GM19238 (cell line): ENCODE measurements at regions not wholly inside any gene's neighbourhood (a gene's known extent, or its start where the extent isn't known, plus 50 kb on each side); places are given as distances from the start of the nearest gene placed in this dataset.

Experiments used
- DNase-seq: peaks from one replicate; pipeline ENCODE4 v3.0.0; 2011; ENCODE audit warnings: low spot score; ENCODE audit not compliant: insufficient read length

GRCh38 chr11:10641912-10642697 is 51.5 kb downstream of the IRAG1 start:
- no peak for DNase-seq

GRCh38 chr11:10641177-10641911 is 52.2 kb downstream of the IRAG1 start:
- DNase-seq, result peak; percentile 46

DNA sequence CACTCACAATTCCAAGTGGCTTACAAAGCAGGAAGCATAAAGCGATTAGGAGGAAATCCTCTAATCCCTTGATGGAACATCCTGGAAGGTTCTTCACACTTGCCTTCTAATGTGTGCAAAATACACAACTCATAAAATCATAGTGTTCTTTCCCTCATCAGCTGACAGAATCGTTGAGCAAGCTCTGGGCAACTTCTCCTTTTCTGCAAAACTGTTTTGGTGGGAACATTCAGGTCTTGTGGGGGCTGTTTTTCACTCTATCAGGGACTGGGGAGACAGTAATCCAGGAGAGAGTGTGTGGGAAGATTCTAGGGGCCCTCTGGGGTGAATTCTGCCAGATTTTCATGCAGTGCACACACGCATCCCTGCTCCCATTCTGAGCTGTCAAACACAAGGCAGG is 53.2 kb downstream of the IRAG1 start:
- no peak for DNase-seq

DNA sequence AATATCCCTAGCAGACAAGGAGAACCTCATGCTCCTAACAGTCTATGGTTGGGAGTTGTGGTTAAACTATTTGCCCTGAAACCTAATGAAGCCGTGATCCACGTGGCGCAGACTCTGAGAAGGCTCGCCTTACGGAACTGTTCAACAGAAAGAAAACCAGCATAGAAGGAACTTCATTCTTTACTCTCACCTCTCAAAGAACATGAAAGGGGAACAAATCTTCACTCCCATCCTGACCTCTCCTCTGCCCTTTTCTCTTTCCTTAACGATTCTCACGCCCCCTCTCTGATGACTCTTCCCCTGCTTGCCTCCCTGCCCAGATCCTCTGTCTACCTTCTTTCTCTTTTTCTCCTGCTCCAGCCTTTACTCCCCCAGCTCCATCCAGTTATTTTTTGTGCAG is 54.2 kb downstream of the IRAG1 start:
- DNase-seq, result no peak

DNA sequence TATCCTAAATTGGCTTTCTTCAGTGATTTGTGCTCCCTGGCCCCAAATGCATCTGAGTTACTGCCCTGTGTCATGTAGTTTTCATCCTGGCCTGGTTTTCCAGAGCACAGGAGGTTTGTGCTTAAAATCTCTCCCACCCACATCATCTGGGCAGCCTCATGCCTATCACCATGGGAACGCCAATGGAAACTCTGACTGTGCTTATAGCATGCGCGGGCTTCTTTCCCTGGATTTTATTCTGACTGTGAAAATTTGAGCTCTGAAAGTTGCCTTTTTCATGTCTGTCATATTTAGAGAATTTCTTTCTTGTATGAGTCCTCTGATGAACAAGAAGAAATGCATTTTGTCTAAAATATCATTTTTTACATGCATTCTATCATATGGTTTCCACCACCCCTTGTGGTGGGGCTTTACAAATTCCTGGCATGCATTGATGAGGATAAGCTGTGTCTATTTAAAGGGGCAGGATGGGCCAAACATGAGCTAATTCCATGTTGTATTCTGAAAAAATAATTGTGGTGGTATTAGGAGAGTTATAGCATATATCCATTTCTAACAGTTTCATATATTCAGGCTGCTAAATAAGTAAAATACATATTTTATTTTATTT is 55.1 kb downstream of the IRAG1 start:
- no peak for DNase-seq

DNA sequence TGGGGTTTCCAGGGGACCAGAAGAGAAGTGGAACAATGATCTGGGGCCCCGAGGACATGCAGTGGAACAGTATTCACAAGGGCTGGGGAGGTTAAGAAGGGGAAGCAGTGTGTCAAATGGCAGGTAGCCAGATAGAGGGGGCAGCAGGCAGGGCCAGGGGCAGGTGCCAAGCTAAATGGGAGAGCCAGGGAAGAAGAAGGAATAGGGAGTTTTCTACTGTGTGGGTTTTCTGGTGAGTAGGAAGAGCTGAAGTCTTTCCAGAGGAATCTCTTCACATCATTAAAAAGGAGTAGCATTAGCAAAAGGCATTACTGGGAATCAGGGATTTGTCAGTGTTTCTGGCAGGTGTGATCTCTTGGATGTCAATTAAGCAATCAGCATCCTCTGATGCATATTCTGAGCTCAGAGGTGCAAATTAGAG is 55.8 kb downstream of the IRAG1 start:
- DNase-seq, result no peak

DNA sequence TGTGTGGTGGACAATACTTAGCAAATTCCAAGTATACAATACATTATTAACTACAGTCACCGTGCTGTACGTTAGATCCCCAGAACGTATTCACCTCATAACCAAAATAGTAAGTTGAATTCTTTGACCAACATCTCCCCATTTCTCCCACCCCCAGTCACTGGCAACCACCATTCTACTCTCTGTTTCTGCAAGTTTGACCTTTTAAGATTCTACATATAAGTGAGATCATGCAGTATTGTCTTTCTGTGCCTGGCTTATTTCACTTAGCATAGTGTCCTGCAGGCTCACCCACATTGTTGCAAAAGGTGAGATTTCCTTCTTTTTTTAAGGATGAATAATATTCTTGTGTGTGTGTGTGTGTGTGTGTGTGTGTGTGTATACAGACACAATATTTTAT is 59.1 kb downstream of the IRAG1 start:
- DNase-seq, result no peak

GRCh38 chr11:10633261-10633660 is 60.3 kb downstream of the IRAG1 start:
- DNase-seq, result no peak

GRCh38 chr11:10632483-10632882 is 61.1 kb downstream of the IRAG1 start:
- DNase-seq, result no peak

GRCh38 chr11:10631761-10632160 is 61.8 kb downstream of the IRAG1 start:
- no peak for DNase-seq

DNA sequence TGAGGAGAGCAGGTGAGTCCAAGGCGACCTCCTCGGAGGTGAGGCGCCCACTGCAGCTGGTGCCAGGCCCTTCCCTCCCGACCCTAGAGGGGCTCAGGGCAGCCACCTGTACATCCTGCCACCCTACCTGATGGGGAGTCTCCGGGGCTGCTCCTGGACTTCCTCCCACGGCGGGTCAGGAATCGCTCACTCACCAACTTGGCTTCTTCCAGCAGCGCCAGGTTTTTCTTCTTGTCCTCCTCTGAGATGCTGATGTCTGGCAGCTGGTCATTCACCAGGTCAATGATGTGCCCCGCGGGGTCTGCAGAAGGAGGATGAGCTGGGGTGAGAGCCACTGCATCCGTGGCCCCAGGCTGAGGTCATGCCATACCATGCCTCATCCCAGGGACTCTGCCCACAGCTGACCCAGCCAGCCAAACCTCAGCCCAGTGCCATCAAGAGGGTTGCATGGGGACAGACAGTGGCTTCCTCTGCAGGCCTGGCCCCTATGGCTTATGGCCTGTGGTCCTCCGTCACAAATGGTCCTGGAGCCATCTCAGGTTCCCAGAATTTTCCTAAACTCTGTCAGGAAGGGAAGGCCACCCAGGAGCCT is 61.0 kb upstream of the LYVE1 start:
- no peak for DNase-seq

GRCh38 chr11:10628508-10629236 is 60.2 kb upstream of the LYVE1 start:
- DNase-seq, result no peak

DNA sequence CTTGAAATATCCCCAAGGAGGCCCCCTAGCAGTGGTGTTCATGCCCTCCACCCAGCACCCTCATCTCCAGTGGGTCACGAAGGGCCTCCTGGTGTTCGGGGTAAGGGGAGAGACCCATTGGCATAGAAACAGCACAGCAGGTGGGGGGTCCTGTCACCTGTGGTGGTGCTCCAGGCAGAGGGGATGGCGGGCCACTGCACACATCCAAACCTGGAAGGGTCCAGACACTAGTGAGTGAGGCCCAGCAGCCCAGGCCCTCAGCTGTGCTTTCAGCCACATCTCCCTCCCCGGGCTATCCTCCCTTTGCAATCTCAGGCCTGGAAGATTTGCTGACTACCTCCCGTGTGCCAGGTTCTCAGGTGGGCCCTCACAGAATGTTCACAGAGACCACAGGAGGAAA is 59.4 kb upstream of the LYVE1 start:
- no peak for DNase-seq

DNA sequence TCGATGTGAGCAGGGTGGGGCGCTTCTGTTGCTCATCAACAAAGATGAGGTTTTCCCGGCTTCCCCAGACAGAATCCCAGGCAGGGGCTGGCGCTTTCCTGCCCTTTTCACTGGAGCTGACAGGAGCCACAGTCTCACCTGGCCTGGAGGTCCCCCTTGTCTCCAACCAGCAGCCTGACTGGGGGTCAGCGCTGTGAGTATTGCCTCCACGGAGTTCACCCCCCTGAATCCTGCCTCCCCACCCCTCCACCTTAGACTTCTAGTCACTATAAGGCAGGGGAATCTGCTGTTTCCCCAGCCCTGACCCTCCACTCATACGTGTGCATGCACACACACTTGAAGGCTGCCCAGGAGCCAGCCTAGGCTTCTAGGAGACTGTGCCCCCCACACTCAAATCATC is 58.8 kb upstream of the LYVE1 start:
- DNase-seq, result no peak

GRCh38 chr11:10625982-10626311 is 57.5 kb upstream of the LYVE1 start:
- no peak for DNase-seq

GRCh38 chr11:10625281-10625981 is 57.0 kb upstream of the LYVE1 start:
- no peak for DNase-seq

- no peak for DNase-seq
Observed at GRCh38 chr11:10623797-10624761, 55.6 kb upstream of the LYVE1 start.

DNA sequence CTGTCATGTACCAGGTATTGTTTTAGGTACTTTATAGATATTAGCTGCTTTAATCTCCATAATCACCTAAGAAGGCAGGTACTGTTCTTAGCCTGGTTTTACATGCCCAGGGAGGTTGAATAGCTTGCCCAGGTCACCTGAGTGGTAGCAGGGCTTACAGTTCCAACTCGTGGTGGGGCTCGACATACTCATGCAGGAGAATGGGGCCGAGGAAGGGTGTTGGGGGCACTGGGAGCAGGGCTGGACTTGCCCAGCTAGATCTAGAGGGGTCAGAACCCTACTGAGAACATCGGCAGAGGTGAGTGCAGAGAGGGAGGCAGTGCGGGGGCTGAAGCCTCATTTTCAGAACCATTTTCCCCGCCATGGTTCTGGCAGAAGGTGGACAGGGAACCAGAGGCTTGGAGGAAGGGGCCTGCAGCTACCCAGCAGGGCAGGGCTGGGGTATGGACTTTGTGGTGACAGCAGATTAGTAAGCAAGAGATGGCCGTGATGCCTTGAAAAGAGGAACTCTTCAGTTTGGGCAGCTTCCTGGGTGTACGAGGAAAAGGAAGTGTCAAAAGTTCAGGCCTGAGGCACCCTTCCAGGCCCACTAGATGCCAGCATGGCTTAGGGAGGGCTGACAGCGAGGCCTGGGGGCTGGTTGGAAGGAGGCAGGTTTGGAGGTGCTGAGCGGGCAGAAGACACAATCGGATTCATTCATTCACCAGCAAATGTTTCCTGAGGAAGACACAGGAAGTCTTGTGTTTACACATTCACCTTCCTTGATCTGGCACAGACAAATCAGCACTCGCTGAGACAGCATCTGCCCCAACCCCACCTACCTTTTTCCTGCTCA is 54.7 kb upstream of the LYVE1 start:
- DNase-seq, result no peak

DNA sequence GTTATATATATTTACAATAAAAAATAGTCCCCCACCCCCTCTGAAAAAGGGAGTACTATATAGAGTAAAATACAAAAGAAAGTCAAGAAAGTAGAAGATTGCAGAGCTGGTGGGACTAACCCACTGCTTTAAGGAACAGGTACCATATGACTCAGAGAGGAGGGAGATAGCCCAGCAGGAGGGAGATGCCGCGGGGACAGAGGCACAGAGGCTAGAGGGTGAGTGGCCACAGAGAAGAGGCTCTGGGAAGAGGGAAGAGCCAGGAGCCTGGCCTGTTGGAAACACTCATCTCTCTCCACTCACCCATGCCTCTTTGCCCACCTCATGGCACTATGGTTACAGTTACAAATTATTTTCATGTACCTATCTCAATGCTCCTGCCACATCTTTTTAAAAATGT is 53.6 kb upstream of the LYVE1 start:
- DNase-seq, result no peak
